H1 (cell line): ENCODE measurements at regions not wholly inside any gene's neighbourhood (a gene's known extent, or its start where the extent isn't known, plus 50 kb on each side); places are given as distances from the start of the nearest gene placed in this dataset.

Source experiments
- CTCF ChIA-PET: fragments of 300-600 bp; sonication (Branson Sonifier 250); formaldehyde crosslinking; loops from one replicate; lab custom pipeline; 2021; ENCODE audit not compliant: partially characterized antibody; lab: Charles Lee
- POLR2A ChIA-PET: fragments of 300-600 bp; sonication (Branson Sonifier 250); formaldehyde crosslinking; loops from one replicate; lab custom pipeline; 2021; ENCODE audit warnings: inconsistent platforms; ENCODE audit not compliant: partially characterized antibody; lab: Charles Lee
- DNase-seq, 2 experiments: peaks; one replicate each; pipeline versions ENCODE4 v3.0.0 to v3.0.0-alpha.2; 2010 to 2022; ENCODE audit warnings: low spot score in 2 of 2, low read depth in 1 of 2, mixed read lengths in 1 of 2
- FAIRE-seq: peaks from 2 replicates; lab custom pipeline; 2011; peaks lifted over from hg19 to GRCh38; lab: Jason Lieb, UNC
- H2AFZ ChIP-seq: 2 replicates; pipeline ENCODE4 v1.8.1; 2012; ENCODE audit warnings: low read length, inconsistent platforms
- H2AK5ac ChIP-seq: 2 replicates; pipeline ENCODE4 v1.6.1; 2013; ENCODE audit warnings: low read depth, low read length
- H2BK120ac ChIP-seq: replicated peaks from 2 replicates; pipeline ENCODE3; 2013; ENCODE audit warnings: low read depth, low read length, inconsistent platforms
- H2BK12ac ChIP-seq: 2 replicates; pipeline ENCODE4 v1.6.1; 2013; ENCODE audit warnings: low read depth, low read length
- H2BK15ac ChIP-seq: 2 replicates; pipeline ENCODE4 v1.6.1; 2013; ENCODE audit warnings: low read length
- H2BK20ac ChIP-seq: 2 replicates; pipeline ENCODE4 v1.6.1; 2013; ENCODE audit warnings: low read length
- H2BK5ac ChIP-seq: 2 replicates; pipeline ENCODE4 v1.6.1; 2013; ENCODE audit warnings: low read depth, low read length
- H3K14ac ChIP-seq: 2 replicates; pipeline ENCODE4 v1.6.1; 2013; ENCODE audit warnings: inconsistent platforms; ENCODE audit not compliant: insufficient read length
- H3K18ac ChIP-seq: 2 replicates; pipeline ENCODE4 v1.6.1; 2013; ENCODE audit warnings: low read length; ENCODE audit errors: extremely low read depth
- H3K23ac ChIP-seq: 2 replicates; pipeline ENCODE4 v1.6.1; 2013; ENCODE audit warnings: inconsistent platforms; ENCODE audit not compliant: insufficient read length
- H3K23me2 ChIP-seq: 2 replicates; pipeline ENCODE4 v1.6.1; 2013; ENCODE audit warnings: low read depth, low read length
- H3K27ac ChIP-seq: 2 replicates; pipeline ENCODE4 v1.6.1; 2011; ENCODE audit warnings: low read depth, low read length, inconsistent platforms
- H3K27me3 ChIP-seq, 4 experiments: replicated peaks in 1 of 4; 1 replicate in 1 of 4; 2 replicates in 3 of 4; pipeline versions ENCODE4 v1.6.1 to v1.8.1; 2011 to 2013; ENCODE audit warnings: low read length in 3 of 4, mild to moderate bottlenecking in 3 of 4, inconsistent platforms in 2 of 4, mixed read lengths in 2 of 4, moderate library complexity in 1 of 4; ENCODE audit not compliant: control insufficient read depth in 3 of 4, insufficient read depth in 3 of 4; ENCODE audit errors: extremely low read depth in 1 of 4
- H3K36me3 ChIP-seq, 4 experiments: 2 replicates each; pipeline versions ENCODE4 v1.6.1 to v1.8.1; 2011 to 2013; ENCODE audit warnings: mild to moderate bottlenecking in 4 of 4, low read length in 3 of 4, moderate library complexity in 2 of 4, control low read depth in 1 of 4, inconsistent platforms in 1 of 4; ENCODE audit not compliant: insufficient read depth in 4 of 4, control insufficient read depth in 2 of 4
- H3K4ac ChIP-seq: replicated peaks from 2 replicates; pipeline ENCODE3; 2013; ENCODE audit warnings: low read length, low read depth, mixed read lengths, inconsistent platforms; ENCODE audit not compliant: insufficient read length
- H3K4me1 ChIP-seq, 4 experiments: replicated peaks in 1 of 4; 1 replicate in 1 of 4; 2 replicates in 3 of 4; pipeline versions ENCODE4 v1.6.1 to v1.8.1; 2011 to 2013; ENCODE audit warnings: low read length in 3 of 4, inconsistent platforms in 2 of 4, mixed read lengths in 1 of 4; ENCODE audit not compliant: insufficient read depth in 4 of 4, control insufficient read depth in 3 of 4
- H3K4me2 ChIP-seq, 2 experiments: 2 replicates each; pipeline versions ENCODE4 v1.6.1 to v1.8.1; 2011 to 2013; ENCODE audit warnings: low read depth in 2 of 2, low read length in 2 of 2, control low read depth in 1 of 2, inconsistent platforms in 1 of 2, mild to moderate bottlenecking in 1 of 2; ENCODE audit not compliant: insufficient read depth in 1 of 2
- H3K4me3 ChIP-seq, 4 experiments: fragments of 200-600, 300-600 bp in 1 of 4; sonication (generic), shearing (Covaris generic), sonication (Bioruptor Twin) in 1 of 4; 2 replicates each; pipeline versions ENCODE4 v1.5.1 to v1.8.1; 2011 to 2016; ENCODE audit warnings: low read length in 4 of 4, low read depth in 3 of 4, control low read depth in 2 of 4, inconsistent platforms in 2 of 4, mild to moderate bottlenecking in 2 of 4, mixed read lengths in 1 of 4, moderate library complexity in 1 of 4; ENCODE audit not compliant: insufficient read depth in 2 of 4; ENCODE audit errors: extremely low read depth in 1 of 4
- H3K56ac ChIP-seq: replicated peaks from 2 replicates; pipeline ENCODE3; 2013; ENCODE audit warnings: low read depth, mild to moderate bottlenecking, mixed read lengths, low read length, inconsistent platforms; ENCODE audit not compliant: insufficient read length
- H3K79me1 ChIP-seq: 2 replicates; pipeline ENCODE4 v1.6.1; 2013; ENCODE audit warnings: low read depth, low read length, control low read depth
- H3K79me2 ChIP-seq, 2 experiments: 2 replicates each; pipeline versions ENCODE4 v1.6.1 to v1.8.1; 2012 to 2013; ENCODE audit warnings: low read length in 2 of 2, mild to moderate bottlenecking in 2 of 2, inconsistent platforms in 1 of 2; ENCODE audit not compliant: insufficient read depth in 2 of 2, control insufficient read depth in 1 of 2
- H3K9ac ChIP-seq, 4 experiments: replicated peaks in 1 of 4; 1 replicate in 1 of 4; 2 replicates in 3 of 4; pipeline versions ENCODE4 v1.6.1 to v1.8.1; 2011 to 2013; ENCODE audit warnings: low read depth in 3 of 4, low read length in 3 of 4, control low read depth in 2 of 4, mild to moderate bottlenecking in 2 of 4, moderate library complexity in 2 of 4, inconsistent platforms in 1 of 4; ENCODE audit errors: extremely low read depth in 1 of 4
- H3K9me3 ChIP-seq, 2 experiments: 2 replicates each; pipeline versions ENCODE4 v1.6.1 to v1.8.1; 2012 to 2013; ENCODE audit warnings: mild to moderate bottlenecking in 2 of 2, moderate library complexity in 2 of 2, control low read depth in 1 of 2, inconsistent platforms in 1 of 2, low read depth in 1 of 2, low read length in 1 of 2, mixed read lengths in 1 of 2; ENCODE audit not compliant: insufficient read depth in 2 of 2
- H4K20me1 ChIP-seq, 2 experiments: replicated peaks in 1 of 2; 2 replicates each; pipeline versions ENCODE3 to v1.8.1; 2011 to 2013; ENCODE audit warnings: inconsistent platforms in 2 of 2, low read length in 2 of 2, mild to moderate bottlenecking in 1 of 2; ENCODE audit not compliant: insufficient read depth in 2 of 2, control insufficient read depth in 1 of 2
- H4K5ac ChIP-seq: 2 replicates; pipeline ENCODE4 v1.6.1; 2013; ENCODE audit warnings: low read length, low read depth, mixed read lengths, inconsistent platforms; ENCODE audit not compliant: insufficient read length
- H4K8ac ChIP-seq: 2 replicates; pipeline ENCODE4 v1.8.0; 2013; ENCODE audit warnings: mild to moderate bottlenecking, moderate library complexity, low read length, inconsistent platforms; ENCODE audit not compliant: insufficient read depth; ENCODE audit errors: extremely low read depth
- H4K91ac ChIP-seq: replicated peaks from 2 replicates; pipeline ENCODE3; 2013; ENCODE audit warnings: low read length, mixed read lengths, inconsistent platforms; ENCODE audit not compliant: insufficient read length
- ATF3 ChIP-seq: IDR thresholded peaks from 2 replicates; pipeline ENCODE4 v1.6.1; 2011; ENCODE audit warnings: low read depth, mild to moderate bottlenecking, low read length; ENCODE audit not compliant: insufficient read depth
- BCL11A ChIP-seq, 2 experiments: IDR thresholded peaks; one replicate each; pipeline ENCODE4 v1.6.1; 2011; ENCODE audit warnings: low read depth in 2 of 2, low read length in 2 of 2, mild to moderate bottlenecking in 2 of 2
- BRCA1 ChIP-seq: IDR thresholded peaks from 2 replicates; pipeline ENCODE4 v1.6.1; 2012; ENCODE audit warnings: low read depth, low read length, improper control_type of control experiment
- CBX5 ChIP-seq: fragments of 300-800, 300-1000 bp; sonication (generic); IDR thresholded peaks from 2 replicates; pipeline ENCODE4 v1.7.1; 2016; ENCODE audit warnings: antibody characterized with exemption, low read length, low read depth
- CHD2 ChIP-seq: IDR thresholded peaks from 2 replicates; pipeline ENCODE4 v1.6.1; 2012; ENCODE audit warnings: low read length, improper control_type of control experiment
- CREB1 ChIP-seq: IDR thresholded peaks from 2 replicates; pipeline ENCODE4 v1.6.1; 2012; ENCODE audit warnings: inconsistent platforms
- E2F6 ChIP-seq: IDR thresholded peaks from 2 replicates; pipeline ENCODE4 v1.6.1; 2012; ENCODE audit warnings: inconsistent platforms
- NRF1 ChIP-seq: IDR thresholded peaks from 2 replicates; pipeline ENCODE4 v1.6.1; 2011; ENCODE audit warnings: mild to moderate bottlenecking, low read depth, low read length, improper control_type of control experiment
- RFX5 ChIP-seq: IDR thresholded peaks from 2 replicates; pipeline ENCODE4 v1.6.1; 2011; ENCODE audit warnings: low read depth, low read length, improper control_type of control experiment, borderline replicate concordance
- SP4 ChIP-seq: IDR thresholded peaks from 2 replicates; pipeline ENCODE4 v1.6.1; 2012; ENCODE audit warnings: low read length, inconsistent platforms
- SRF ChIP-seq: IDR thresholded peaks from 2 replicates; pipeline ENCODE4 v1.6.1; 2011; ENCODE audit warnings: mild to moderate bottlenecking, low read depth, low read length, moderate library complexity
- TAF1 ChIP-seq: IDR thresholded peaks from 2 replicates; pipeline ENCODE4 v1.6.1; 2011; ENCODE audit warnings: mild to moderate bottlenecking, low read depth, low read length
- USF2 ChIP-seq: IDR thresholded peaks from 2 replicates; pipeline ENCODE4 v1.6.1; 2011; ENCODE audit warnings: low read length, improper control_type of control experiment
- WGBS, 2 experiments: shearing (Covaris generic) in 1 of 2; methylation state at CpG; one replicate each; pipeline versions ENCODE4 v1.1.6 to v1.1.7; 2013 to 2015; ENCODE audit warnings: low lambda C conversion rate in 2 of 2, mixed read lengths in 2 of 2, inconsistent platforms in 1 of 2, low coverage in 1 of 2, missing lambda C conversion rate in 1 of 2; ENCODE audit not compliant: insufficient replicate concordance in 2 of 2, insufficient coverage in 1 of 2, insufficient read length in 1 of 2; ENCODE audit errors: extremely low coverage in 1 of 2, missing lambda C conversion rate in 1 of 2; 5-methylcytosine and 5-hydroxymethylcytosine counted together

GRCh38 chr6:141726248-141726647 lies 406.5 kb upstream of the GJE1 start:
- H4K5ac ChIP-seq: no peak overlapping the region
- DNase-seq: no peak
- no peak overlapping the region; the same call in 1 of the 2 replicates for H4K8ac ChIP-seq
- H2AFZ ChIP-seq: peak overlapping the region; percentile 55; the same call in 1 of the 2 replicates
- peak; percentile 36 for FAIRE-seq
- no peak overlapping the region for H3K27ac ChIP-seq
- no peak overlapping the region for H3K18ac ChIP-seq
- no peak overlapping the region for H3K4me3 ChIP-seq
- H3K9me3 ChIP-seq: no peaks in the 10 kb centered on the region
- H3K79me2 ChIP-seq: no peaks in the 10 kb centered on the region
- no peak overlapping the region for H3K56ac ChIP-seq
- peaks cover 0 to 4% (median 0%) of the 10 kb centered on the region in 4 experiments; a peak in 2 of 7 replicates for H3K4me1 ChIP-seq
- H3K36me3 ChIP-seq: no peaks in the 10 kb centered on the region
- no peaks in the 10 kb centered on the region for H3K23me2 ChIP-seq
- H2BK5ac ChIP-seq: no peak overlapping the region; the same call in 1 of the 2 replicates
- H2BK120ac ChIP-seq: no peak overlapping the region
- H3K9ac ChIP-seq: no peak overlapping the region
- ChIA-PET POLR2A (no interaction called here), CTCF (no interaction called here)
- H3K27me3 ChIP-seq: no peaks in the 10 kb centered on the region
- H4K91ac ChIP-seq: no peak overlapping the region
- H4K20me1 ChIP-seq: no peaks in the 10 kb centered on the region
- no peak overlapping the region for H2AK5ac ChIP-seq
- no peak overlapping the region for H3K4me2 ChIP-seq
- no peak overlapping the region for H2BK15ac ChIP-seq
- WGBS, 2 experiments: 85% methylated on average over 3 of the region's 3 CpGs; no CpG with 5 or more reads in 1 of the 2 experiments
- H2BK20ac ChIP-seq: no peak overlapping the region
- H3K79me1 ChIP-seq: no peaks in the 10 kb centered on the region
- no peak overlapping the region for H3K14ac ChIP-seq
- no peak overlapping the region for H3K23ac ChIP-seq
- 0 out of 2 replicates have a peak overlapping the region, but pooled peaks have one; percentile 11 for H2BK12ac ChIP-seq
- H3K4ac ChIP-seq: peak overlapping the region; percentile 4
- TF ChIP-seq BRCA1: no peak
- TF ChIP-seq TAF1: no peak
- no peak for TF ChIP-seq SRF
- no peak for TF ChIP-seq RFX5
- TF ChIP-seq E2F6: no peak
- no peak for TF ChIP-seq CREB1
- TF ChIP-seq USF2: no peak
- no peak for TF ChIP-seq NRF1
- TF ChIP-seq CBX5: no peak
- TF ChIP-seq BCL11A (IDR thresholded peaks at IDR 0.05; ENCODE audit: low read depth in 2 of 2, low read length in 2 of 2): no peak
- no peak for TF ChIP-seq CHD2
- no peak for TF ChIP-seq SP4
- TF ChIP-seq ATF3: no peak
